Endothelial cell (in vitro differentiated cells): ENCODE measurements at regions not wholly inside any gene's neighbourhood (a gene's known extent, or its start where the extent isn't known, plus 50 kb on each side); places are given as distances from the start of the nearest gene placed in this dataset.

Experiments used
- DNase-seq: peaks from one replicate; pipeline ENCODE4 v3.0.0; 2021; ENCODE audit warnings: low spot score
- H3K27ac Mint-ChIP-seq: one replicate; pipeline ENCODE4 v1.8.0; 2021; ENCODE audit warnings: mixed read lengths, inconsistent platforms; ENCODE audit not compliant: unreplicated experiment
- H3K27me3 Mint-ChIP-seq: one replicate; pipeline ENCODE4 v1.8.0; 2021; ENCODE audit warnings: mild to moderate bottlenecking, moderate library complexity, mixed read lengths, inconsistent platforms; ENCODE audit not compliant: unreplicated experiment
- H3K36me3 Mint-ChIP-seq: one replicate; pipeline ENCODE4 v1.8.0; 2021; ENCODE audit warnings: mild to moderate bottlenecking, low read depth, mixed read lengths, inconsistent platforms; ENCODE audit not compliant: unreplicated experiment
- H3K4me1 Mint-ChIP-seq: one replicate; pipeline ENCODE4 v1.8.0; 2021; ENCODE audit warnings: mild to moderate bottlenecking, mixed read lengths, inconsistent platforms; ENCODE audit not compliant: unreplicated experiment
- H3K4me3 Mint-ChIP-seq: one replicate; pipeline ENCODE4 v1.8.0; 2021; ENCODE audit warnings: mild to moderate bottlenecking, mixed read lengths, inconsistent platforms; ENCODE audit not compliant: unreplicated experiment
- H3K9me3 Mint-ChIP-seq: one replicate; pipeline ENCODE4 v1.8.0; 2021; ENCODE audit warnings: mixed read lengths, inconsistent platforms; ENCODE audit not compliant: unreplicated experiment
- TF ChIP-seq, protein P1 (sequence below): fragments of 200-600 bp; sonication (generic); IDR thresholded peaks from one replicate; pipeline ENCODE4 v1.5.0; 2021; ENCODE audit warnings: antibody characterized with exemption; ENCODE audit not compliant: unreplicated experiment

GRCh38 chr5:8241076-8241475 is 372.1 kb downstream of the MTRR start:
- no peak overlapping the region for H3K27ac Mint-ChIP-seq
- H3K27me3 Mint-ChIP-seq = no peaks in the 10 kb centered on the region
- no peak overlapping the region for H3K4me3 Mint-ChIP-seq
- DNase-seq = no peak
- no peaks in the 10 kb centered on the region for H3K36me3 Mint-ChIP-seq
- no peaks in the 10 kb centered on the region for H3K4me1 Mint-ChIP-seq
- no peaks in the 10 kb centered on the region for H3K9me3 Mint-ChIP-seq
- TF ChIP-seq, protein P1, sequence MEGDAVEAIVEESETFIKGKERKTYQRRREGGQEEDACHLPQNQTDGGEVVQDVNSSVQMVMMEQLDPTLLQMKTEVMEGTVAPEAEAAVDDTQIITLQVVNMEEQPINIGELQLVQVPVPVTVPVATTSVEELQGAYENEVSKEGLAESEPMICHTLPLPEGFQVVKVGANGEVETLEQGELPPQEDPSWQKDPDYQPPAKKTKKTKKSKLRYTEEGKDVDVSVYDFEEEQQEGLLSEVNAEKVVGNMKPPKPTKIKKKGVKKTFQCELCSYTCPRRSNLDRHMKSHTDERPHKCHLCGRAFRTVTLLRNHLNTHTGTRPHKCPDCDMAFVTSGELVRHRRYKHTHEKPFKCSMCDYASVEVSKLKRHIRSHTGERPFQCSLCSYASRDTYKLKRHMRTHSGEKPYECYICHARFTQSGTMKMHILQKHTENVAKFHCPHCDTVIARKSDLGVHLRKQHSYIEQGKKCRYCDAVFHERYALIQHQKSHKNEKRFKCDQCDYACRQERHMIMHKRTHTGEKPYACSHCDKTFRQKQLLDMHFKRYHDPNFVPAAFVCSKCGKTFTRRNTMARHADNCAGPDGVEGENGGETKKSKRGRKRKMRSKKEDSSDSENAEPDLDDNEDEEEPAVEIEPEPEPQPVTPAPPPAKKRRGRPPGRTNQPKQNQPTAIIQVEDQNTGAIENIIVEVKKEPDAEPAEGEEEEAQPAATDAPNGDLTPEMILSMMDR = no peak

DNA sequence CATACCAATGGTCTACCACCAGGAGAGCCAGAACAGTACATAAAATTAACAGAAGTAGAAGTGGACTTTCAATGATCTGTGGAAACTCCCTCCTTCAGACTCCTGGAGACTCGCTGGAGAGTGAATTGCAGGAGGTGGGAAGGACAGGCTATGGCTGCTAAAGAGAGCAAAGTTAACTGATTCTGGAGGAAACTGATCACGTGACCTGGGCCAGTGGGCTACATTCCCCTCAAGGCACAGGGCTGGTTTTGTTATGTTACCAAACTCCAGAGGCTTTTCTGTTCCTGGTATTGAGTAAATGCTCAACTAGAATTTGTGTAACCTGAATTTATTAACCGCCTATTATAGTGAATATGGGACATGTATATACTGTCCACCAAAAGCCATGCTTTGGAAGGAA is 372.6 kb downstream of the MTRR start:
- DNase-seq = no peak
- no peak overlapping the region for H3K27ac Mint-ChIP-seq
- no peaks in the 10 kb centered on the region for H3K27me3 Mint-ChIP-seq
- TF ChIP-seq, protein P1 = no peak
- H3K4me1 Mint-ChIP-seq = no peaks in the 10 kb centered on the region
- no peaks in the 10 kb centered on the region for H3K36me3 Mint-ChIP-seq
- no peaks in the 10 kb centered on the region for H3K9me3 Mint-ChIP-seq
- H3K4me3 Mint-ChIP-seq = no peak overlapping the region

GRCh38 chr5:8247049-8247899 is 378.3 kb downstream of the MTRR start:
- no peaks in the 10 kb centered on the region for H3K27me3 Mint-ChIP-seq
- H3K9me3 Mint-ChIP-seq = no peaks in the 10 kb centered on the region
- H3K27ac Mint-ChIP-seq = no peak overlapping the region
- H3K4me1 Mint-ChIP-seq = no peaks in the 10 kb centered on the region
- TF ChIP-seq, protein P1 = no peak
- no peak for DNase-seq
- H3K4me3 Mint-ChIP-seq = no peak overlapping the region
- no peaks in the 10 kb centered on the region for H3K36me3 Mint-ChIP-seq

DNA sequence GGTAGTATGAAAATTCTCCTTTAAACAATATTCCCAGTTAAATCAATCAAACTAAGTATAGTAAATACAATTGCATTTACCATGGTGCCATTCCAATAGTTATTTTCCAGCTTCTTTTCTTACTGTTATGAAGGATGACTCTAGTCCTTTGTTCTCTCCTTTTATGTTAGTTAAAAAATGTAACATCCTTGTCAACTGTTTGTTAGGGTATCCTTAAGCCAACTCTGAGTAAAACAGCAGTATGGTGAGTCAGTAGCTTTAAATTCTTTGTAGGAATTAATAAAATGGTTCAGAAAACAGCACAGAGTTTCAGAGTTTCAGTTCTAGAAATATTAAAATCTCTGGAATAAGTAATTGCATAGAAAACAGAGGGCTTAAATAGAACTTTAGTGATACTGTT is 384.4 kb downstream of the MTRR start:
- no peak overlapping the region for H3K27ac Mint-ChIP-seq
- H3K4me3 Mint-ChIP-seq = no peak overlapping the region

GRCh38 chr5:8254674-8255073 is 385.7 kb downstream of the MTRR start:
- H3K4me3 Mint-ChIP-seq = no peak overlapping the region
- H3K27ac Mint-ChIP-seq = no peak overlapping the region
- no peaks in the 10 kb centered on the region for H3K36me3 Mint-ChIP-seq
- H3K4me1 Mint-ChIP-seq = no peaks in the 10 kb centered on the region
- TF ChIP-seq, protein P1 = no peak
- H3K9me3 Mint-ChIP-seq = no peaks in the 10 kb centered on the region
- DNase-seq = no peak
- no peaks in the 10 kb centered on the region for H3K27me3 Mint-ChIP-seq

More for the DNA sequence above, 384.4 kb downstream of the MTRR start:
- DNase-seq = no peak
- Mint-ChIP-seq H3K27me3 (no peaks in the 10 kb centered on the region), H3K9me3 (no peaks in the 10 kb centered on the region), H3K36me3 (no peaks in the 10 kb centered on the region), H3K4me1 (no peaks in the 10 kb centered on the region)
- TF ChIP-seq, protein P1 = no peak
